Right cardiac atrium (tissue), 5 donors: ENCODE measurements at regions not wholly inside any gene's neighbourhood (a gene's known extent, or its start where the extent isn't known, plus 50 kb on each side); places are given as distances from the start of the nearest gene placed in this dataset.
A peak's percentile ranks its signal among the peaks of the same experiment; 100 is the strongest.
"Not testable (repeated sequence)": the region's sequence is repeated elsewhere in the genome, so short reads cannot be mapped to it uniquely, and the experiment has no call there.

Source experiments
- ATAC-seq, 2 donors: fragments of 200-7000 bp; cut with Tn5 transposase; one replicate each; pipeline versions ENCODE4 v1.8.0 to v1.9.1; 2020; ENCODE audit warnings: moderate library complexity in 2 of 2, mild to moderate bottlenecking in 1 of 2
- DNase-seq, 3 donors: peaks; one replicate each; pipeline ENCODE4 v3.0.0-alpha.2; 2020
- H3K27ac ChIP-seq: one replicate; pipeline ENCODE4 v1.5.1; 2013; ENCODE audit warnings: mild to moderate bottlenecking, low read length, control low read depth, moderate library complexity
- H3K27me3 ChIP-seq: one replicate; pipeline ENCODE4 v1.6.1; 2013; ENCODE audit not compliant: control insufficient read depth, insufficient read depth
- H3K4me1 ChIP-seq: one replicate; pipeline ENCODE4 v1.6.1; 2013; ENCODE audit warnings: low read length; ENCODE audit not compliant: control insufficient read depth, insufficient read depth
- H3K4me3 ChIP-seq: one replicate; pipeline ENCODE4 v1.5.1; 2013; ENCODE audit warnings: low read length, control low read depth
- H3K9me3 ChIP-seq: one replicate; pipeline ENCODE4 v1.6.1; 2013; ENCODE audit warnings: low read length; ENCODE audit not compliant: control insufficient read depth
- WGBS: extraction: QIAGEN DNeasy Blood & Tissue Kit; methylation state at CpG from one replicate; pipeline ENCODE4 v1.1.7; 2013; 5-methylcytosine and 5-hydroxymethylcytosine counted together
- intact Hi-C, 4 donors: fragments of 100-400 bp; cut with DNase I; formaldehyde crosslinking; loops; one replicate each; pipeline versions ENCODE4 v1.11.0 to v1.14.0; 2022 to 2023
- donor health status: healthy with polysubstance abuse.
- donor health status: DM: no; HTN: yes; CAD: no.
- donor health status: DM: no; HTN: no; CAD: no.
- donor health status: DM: no; HTN: yes; CAD: no; lungs with severe emphysema.
- donor health status: DM: yes; HTN: yes; CAD: no.

- Histone ChIP-seq H3K27me3 (no peaks in the 10 kb centered on the region), H3K4me1 (peaks cover 4% of the 10 kb centered on the region), H3K27ac (no peak overlapping the region), H3K4me3 (no peak overlapping the region), H3K9me3 (no peaks in the 10 kb centered on the region)
- intact Hi-C loops = no loop called here
- no peak for DNase-seq
- WGBS = 86% methylated on average over 8 of the region's 8 CpGs
- ATAC-seq = no peak
These were observed 142.6 kb upstream of the PROK2 start for GRCh38 chr3:71927505-71928066.

- Histone ChIP-seq H3K27ac (no peak overlapping the region), H3K4me3 (no peak overlapping the region), H3K27me3 (no peaks in the 10 kb centered on the region), H3K9me3 (no peaks in the 10 kb centered on the region), H3K4me1 (peaks cover 4% of the 10 kb centered on the region)
- intact Hi-C loops = no loop called here
- ATAC-seq = no peak
- 80% methylated on average over 5 of the region's 5 CpGs for WGBS
- no peak for DNase-seq
These were observed 141.7 kb upstream of the PROK2 start for GRCh38 chr3:71926616-71927015.

GRCh38 chr3:71926262-71926600 is 141.3 kb upstream of the PROK2 start:
- DNase-seq (no peak), ATAC-seq (no peak)
- no peak overlapping the region for H3K4me3 ChIP-seq
- intact Hi-C loops = no loop called here
- peaks cover 4% of the 10 kb centered on the region for H3K4me1 ChIP-seq
- H3K27me3 ChIP-seq = no peaks in the 10 kb centered on the region
- no peaks in the 10 kb centered on the region for H3K9me3 ChIP-seq
- WGBS = 52% methylated on average over 2 of the region's 2 CpGs
- no peak overlapping the region for H3K27ac ChIP-seq

- H3K4me3 ChIP-seq, ATAC-seq, intact Hi-C loops, H3K27ac ChIP-seq, H3K9me3 ChIP-seq, H3K27me3 ChIP-seq, H3K4me1 ChIP-seq, DNase-seq: not testable (repeated sequence)
- WGBS = 86% methylated on average over 12 of the region's 13 CpGs
These were observed 140.7 kb upstream of the PROK2 start for GRCh38 chr3:71925511-71926261.

GRCh38 chr3:71924721-71925120 is 139.8 kb upstream of the PROK2 start:
- Histone ChIP-seq H3K4me3 (no peak overlapping the region), H3K27ac (no peak overlapping the region), H3K27me3 (no peaks in the 10 kb centered on the region), H3K9me3 (no peaks in the 10 kb centered on the region), H3K4me1 (no peaks in the 10 kb centered on the region)
- intact Hi-C loops = no loop called here
- WGBS = 84% methylated on average over 2 of the region's 2 CpGs
- ATAC-seq = no peak
- DNase-seq = no peak

GRCh38 chr3:71921036-71921435 is 136.1 kb upstream of the PROK2 start:
- Histone ChIP-seq H3K4me3 (no peak overlapping the region), H3K27me3 (no peaks in the 10 kb centered on the region), H3K9me3 (no peaks in the 10 kb centered on the region), H3K4me1 (no peaks in the 10 kb centered on the region), H3K27ac (no peak overlapping the region)
- DNase-seq = no peak
- intact Hi-C loops = no loop called here
- WGBS = 86% methylated on average over 1 of the region's 1 CpG
- no peak for ATAC-seq

GRCh38 chr3:71919572-71919971 is 134.6 kb upstream of the PROK2 start:
- ATAC-seq (no peak), DNase-seq (no peak)
- Histone ChIP-seq H3K4me3 (no peak overlapping the region), H3K27me3 (no peaks in the 10 kb centered on the region), H3K9me3 (no peaks in the 10 kb centered on the region), H3K27ac (no peak overlapping the region), H3K4me1 (no peaks in the 10 kb centered on the region)
- 57% methylated on average over 3 of the region's 3 CpGs for WGBS
- intact Hi-C loops = no loop called here

- Histone ChIP-seq H3K27ac (no peak overlapping the region), H3K4me1 (no peaks in the 10 kb centered on the region), H3K4me3 (no peak overlapping the region), H3K9me3 (no peaks in the 10 kb centered on the region), H3K27me3 (no peaks in the 10 kb centered on the region)
- DNase-seq = no peak
- ATAC-seq = no peak
- intact Hi-C loops = no loop called here
- 85% methylated on average over 2 of the region's 2 CpGs for WGBS
These were observed 132.6 kb upstream of the PROK2 start for GRCh38 chr3:71917545-71917944.

GRCh38 chr3:71916747-71917369 is 131.9 kb upstream of the PROK2 start:
- H3K27ac ChIP-seq = no peak overlapping the region
- ATAC-seq (peak in 1 of 2 donors; percentile 43), DNase-seq (peak; percentile 38 to 73 (median 57))
- 62% methylated on average over 5 of the region's 5 CpGs for WGBS
- no peaks in the 10 kb centered on the region for H3K9me3 ChIP-seq
- H3K4me3 ChIP-seq = no peak overlapping the region
- intact Hi-C loops = no loop called here
- H3K27me3 ChIP-seq = no peaks in the 10 kb centered on the region
- no peaks in the 10 kb centered on the region for H3K4me1 ChIP-seq

- no peak for DNase-seq
- Histone ChIP-seq H3K27ac (no peak overlapping the region), H3K4me3 (no peak overlapping the region), H3K9me3 (no peaks in the 10 kb centered on the region), H3K27me3 (no peaks in the 10 kb centered on the region), H3K4me1 (peaks cover 2% of the 10 kb centered on the region)
- WGBS = 65% methylated on average over 7 of the region's 7 CpGs
- intact Hi-C loops = no loop called here
- ATAC-seq = no peak
These were observed 128.0 kb upstream of the PROK2 start for GRCh38 chr3:71912839-71913495.

GRCh38 chr3:71910108-71910507 is 125.2 kb upstream of the PROK2 start:
- Histone ChIP-seq H3K27ac (no peak overlapping the region), H3K9me3 (no peaks in the 10 kb centered on the region), H3K27me3 (no peaks in the 10 kb centered on the region), H3K4me1 (peaks cover 5% of the 10 kb centered on the region), H3K4me3 (no peak overlapping the region)
- intact Hi-C loops = no loop called here
- DNase-seq (no peak), ATAC-seq (no peak)
- 93% methylated on average over 4 of the region's 4 CpGs for WGBS
